OCI-LY7 (cell line): ENCODE measurements at regions not wholly inside any gene's neighbourhood (a gene's known extent, or its start where the extent isn't known, plus 50 kb on each side); places are given as distances from the start of the nearest gene placed in this dataset.

Experiments used
- CTCF ChIP-seq: fragments of 200-600 bp; sonication (generic); conservative IDR thresholded peaks from 2 replicates; pipeline ENCODE4 v1.5.1; 2014; ENCODE audit warnings: mild to moderate bottlenecking, antibody characterized with exemption, low read length, moderate library complexity, mixed read lengths
- EZH2phosphoT487 ChIP-seq: fragments of 200-600 bp; sonication (generic); IDR thresholded peaks from 2 replicates; pipeline ENCODE4 v1.6.1; 2018; ENCODE audit warnings: low read depth, borderline replicate concordance, mild to moderate bottlenecking, mixed run types, antibody characterized with exemption, low read length, moderate library complexity, mixed read lengths

GRCh38 chrX:22373766-22374165 lies 101.1 kb downstream of the CBLL2 start:
- TF ChIP-seq CTCF (no peak), EZH2phosphoT487 (no peak)
